ENCODE measurements at regions not wholly inside any gene's neighbourhood (a gene's known extent, or its start where the extent isn't known, plus 50 kb on each side); places are given as distances from the start of the nearest gene placed in this dataset.
A peak's percentile ranks its signal among the peaks of the same experiment; 100 is the strongest.

- no peak overlapping the region for H3K27ac Mint-ChIP-seq
- Histone ChIP-seq H2AFZ (ENCODE audit: low read length) (no peak overlapping the region), H3K4me2 (ENCODE audit: insufficient read depth, insufficient read length, low read length) (no peak overlapping the region)
These were observed 143.6 kb downstream of the VAPA start for GRCh38 chr18:10057401-10057893.

More at GRCh38 chr18:10057401-10057893, 143.6 kb downstream of the VAPA start:
- Histone ChIP-seq H3K4me1 (ENCODE audit: insufficient read depth, low read length) (no peaks in the 10 kb centered on the region), H4K8ac (replicated peaks; ENCODE audit: insufficient read length, low read depth, low read length) (no peak overlapping the region), H4K20me1 (ENCODE audit: control insufficient read depth, insufficient read depth, insufficient read length) (no peaks in the 10 kb centered on the region), H3K56ac (ENCODE audit: insufficient read length, low read depth, low read length) (peak overlapping the region; percentile 55), H3K9ac (ENCODE audit: extremely low read depth, insufficient read length, low read length) (no peak overlapping the region), H4K5ac (ENCODE audit: insufficient read length, low read depth, low read length) (no peak overlapping the region), H3K9me3 (ENCODE audit: control insufficient read depth, low read depth, low read length) (no peaks in the 10 kb centered on the region), H3T11ph (ENCODE audit: low read length) (no peak overlapping the region), H2BK15ac (ENCODE audit: low read depth, low read length) (no peak overlapping the region), H3K23me2 (ENCODE audit: insufficient read length, low read depth, low read length, poor library complexity, severe bottlenecking) (peaks cover 2% of the 10 kb centered on the region), H3K4ac (ENCODE audit: low read depth, low read length) (no peak overlapping the region), H3K79me1 (ENCODE audit: insufficient read depth, low read depth, low read length, poor library complexity, severe bottlenecking) (no peaks in the 10 kb centered on the region), H2BK12ac (ENCODE audit: insufficient read length, low read depth, low read length) (no peak overlapping the region), H3K27me3 (ENCODE audit: insufficient read depth, low read length) (no peaks in the 10 kb centered on the region), H3K14ac (ENCODE audit: insufficient read depth, low read length) (no peak overlapping the region), H2BK5ac (ENCODE audit: insufficient read length, low read length) (no peak overlapping the region), H3K27ac (ENCODE audit: insufficient read length, low read depth, low read length) (no peak overlapping the region), H3K18ac (ENCODE audit: insufficient read length, low read depth, low read length) (no peak overlapping the region), H2BK120ac (ENCODE audit: low read depth, low read length, poor library complexity, severe bottlenecking) (no peak overlapping the region), H3K79me2 (ENCODE audit: insufficient read depth, low read length) (no peaks in the 10 kb centered on the region), H2AK5ac (ENCODE audit: insufficient read length, low read length) (no peak overlapping the region), H3K23ac (ENCODE audit: insufficient read length, low read depth, low read length) (no peak overlapping the region), H2BK20ac (ENCODE audit: low read depth, low read length, poor library complexity, severe bottlenecking) (no peak overlapping the region), H4K91ac (ENCODE audit: insufficient read length, low read depth, low read length) (no peak overlapping the region)
- WGBS (ENCODE audit: extremely low coverage, insufficient read length, low lambda C conversion rate) = no CpG with 5 or more reads among the region's 3 CpGs
- no peak for TF ChIP-seq CTCF (conservative IDR thresholded peaks at IDR 0.05)
- Mint-ChIP-seq H3K4me1 (peaks cover 30 to 31% of the 10 kb centered on the region in 2 experiments), H3K9me3 (no peaks in the 10 kb centered on the region; a peak in 1 of 5 replicates), H3K36me3 (ENCODE audit: insufficient read depth in 1 of 3, low read depth in 3 of 3) (no peaks in the 10 kb centered on the region), H3K4me3 (no peak overlapping the region), H3K27me3 (ENCODE audit: low read depth) (peaks cover 4% of the 10 kb centered on the region)
- DNase-seq = no peak

Data from H9 (cell line).